ENCODE measurements at regions not wholly inside any gene's neighbourhood (a gene's known extent, or its start where the extent isn't known, plus 50 kb on each side); places are given as distances from the start of the nearest gene placed in this dataset.

GRCh38 chr7:106720641-106721040 lies 59.7 kb upstream of the CCDC71L start:
- Histone ChIP-seq H3K9me3 (ENCODE audit: control extremely low read depth in 1 of 3, control insufficient read depth in 2 of 3, insufficient read depth in 1 of 3, low read length in 2 of 3) (no peaks in the 10 kb centered on the region), H2AFZ (ENCODE audit: insufficient read depth, low read depth, low read length, poor library complexity, severe bottlenecking) (peak overlapping the region; percentile 9), H4K20me1 (ENCODE audit: control insufficient read depth, insufficient read depth, low read length, poor library complexity, severe bottlenecking) (no peaks in the 10 kb centered on the region), H3K9ac (ENCODE audit: low read length) (peak overlapping the region; percentile 4), H3K27me3 (replicated peaks in 1 of 4; ENCODE audit: control extremely low read depth in 1 of 4, control insufficient read depth in 3 of 4, insufficient read depth in 4 of 4, low read length in 3 of 4) (no peaks in the 10 kb centered on the region), H3K79me2 (ENCODE audit: control insufficient read depth, insufficient read depth, low read length) (no peaks in the 10 kb centered on the region), H3K36me3 (replicated peaks in 1 of 2; ENCODE audit: control extremely low read depth in 1 of 2, control insufficient read depth in 1 of 2, extremely low read depth in 1 of 2, insufficient read depth in 2 of 2, low read length in 1 of 2) (no peaks in the 10 kb centered on the region), H3K4me3 (ENCODE audit: control extremely low read depth in 1 of 5, extremely low read depth in 1 of 5, insufficient read depth in 1 of 5, low read depth in 2 of 5, low read length in 4 of 5) (no peak overlapping the region), H3K4me2 (replicated peaks; ENCODE audit: low read depth, low read length, poor library complexity, severe bottlenecking) (peak overlapping the region; percentile 51), H3K27ac (ENCODE audit: low read length in 2 of 2) (peak overlapping the region in 1 of 2 donors; percentile 23), H3K4me1 (ENCODE audit: control insufficient read depth in 2 of 2, insufficient read depth in 2 of 2, low read length in 2 of 2) (peaks cover 69 to 76% of the 10 kb centered on the region in 2 donors)
- intact Hi-C loops (cut with micrococcal nuclease), result no loop called here
- ChIA-PET POLR2A (interaction anchor here (0.7 kb wide), 1 partner anchor 16 kb away, joined by 3 read pairs; no protein-coding TSS in a partner anchor), CTCF (interaction anchor here (1.7 to 5.2 kb wide), 5 partner anchors 11 to 543 kb away, joined by 4 to 66 read pairs (median 16); partner anchors contain the start of gene CCDC71L)
- H3K4me3 Mint-ChIP-seq, result peak overlapping the region; percentile 57
- no peaks in the 10 kb centered on the region for H3K27me3 Mint-ChIP-seq
- H3K9me3 Mint-ChIP-seq (ENCODE audit: insufficient read depth), result peaks cover 2% of the 10 kb centered on the region
- H3K4me1 Mint-ChIP-seq, result peaks cover 43% of the 10 kb centered on the region
- WGBS (ENCODE audit: insufficient coverage), result 93% methylated on average over 1 of the region's 2 CpGs
- ATAC-seq (ENCODE audit: low read depth) (peak; percentile 53), DNase-seq (peak; percentile 45)
- H3K27ac Mint-ChIP-seq, result peak overlapping the region; percentile 83
- no peak for TF ChIP-seq EZH2 (IDR thresholded peaks at IDR 0.05; ENCODE audit: borderline replicate concordance, insufficient read depth, low read depth, low read length, poor library complexity, severe bottlenecking)
- TF ChIP-seq CTCF (IDR thresholded peaks at IDR 0.05), result no peak

- ATAC-seq (ENCODE audit: low read depth), result peak; percentile 21
- intact Hi-C loops (cut with micrococcal nuclease), result no loop called here
- H3K4me1 Mint-ChIP-seq, result peaks cover 43% of the 10 kb centered on the region
- H3K9ac ChIP-seq (ENCODE audit: low read length), result peak overlapping the region; percentile 22
- H3K4me3 Mint-ChIP-seq, result peak overlapping the region; percentile 64
- ChIA-PET POLR2A (no interaction called here), CTCF (interaction anchor here (1.0 to 5.2 kb wide), 5 partner anchors 10 to 545 kb away, joined by 4 to 66 read pairs (median 16); partner anchors contain the start of gene CCDC71L)
- no peaks in the 10 kb centered on the region for H3K36me3 ChIP-seq (replicated peaks in 1 of 2; ENCODE audit: control extremely low read depth in 1 of 2, control insufficient read depth in 1 of 2, extremely low read depth in 1 of 2, insufficient read depth in 2 of 2, low read length in 1 of 2)
- H3K79me2 ChIP-seq (ENCODE audit: control insufficient read depth, insufficient read depth, low read length), result no peaks in the 10 kb centered on the region
- no peaks in the 10 kb centered on the region for H3K27me3 ChIP-seq (replicated peaks in 1 of 4; ENCODE audit: control extremely low read depth in 1 of 4, control insufficient read depth in 3 of 4, insufficient read depth in 4 of 4, low read length in 3 of 4)
- H3K27ac Mint-ChIP-seq, result peak overlapping the region; percentile 43
- DNase-seq, result peak; percentile 56
- peaks cover 2% of the 10 kb centered on the region for H3K9me3 Mint-ChIP-seq (ENCODE audit: insufficient read depth)
- TF ChIP-seq CTCF (IDR thresholded peaks at IDR 0.05) (no peak), EZH2 (IDR thresholded peaks at IDR 0.05; ENCODE audit: borderline replicate concordance, insufficient read depth, low read depth, low read length, poor library complexity, severe bottlenecking) (no peak)
- no peaks in the 10 kb centered on the region for H4K20me1 ChIP-seq (ENCODE audit: control insufficient read depth, insufficient read depth, low read length, poor library complexity, severe bottlenecking)
- H3K4me1 ChIP-seq (ENCODE audit: control insufficient read depth in 2 of 2, insufficient read depth in 2 of 2, low read length in 2 of 2), result peaks cover 62 to 63% of the 10 kb centered on the region in 2 donors
- H3K27ac ChIP-seq (ENCODE audit: low read length in 2 of 2), result no peak overlapping the region
- no peaks in the 10 kb centered on the region for H3K9me3 ChIP-seq (ENCODE audit: control extremely low read depth in 1 of 3, control insufficient read depth in 2 of 3, insufficient read depth in 1 of 3, low read length in 2 of 3)
- no peaks in the 10 kb centered on the region for H3K27me3 Mint-ChIP-seq
- H3K4me2 ChIP-seq (replicated peaks; ENCODE audit: low read depth, low read length, poor library complexity, severe bottlenecking), result peak overlapping the region; percentile 51
- WGBS (ENCODE audit: insufficient coverage), result no CpG with 5 or more reads among the region's 5 CpGs
- no peak overlapping the region for H2AFZ ChIP-seq (ENCODE audit: insufficient read depth, low read depth, low read length, poor library complexity, severe bottlenecking)
- no peak overlapping the region for H3K4me3 ChIP-seq (ENCODE audit: control extremely low read depth in 1 of 5, extremely low read depth in 1 of 5, insufficient read depth in 1 of 5, low read depth in 2 of 5, low read length in 4 of 5)
These were observed 61.1 kb upstream of the CCDC71L start for GRCh38 chr7:106721816-106722785.
